ENCODE measurements at regions not wholly inside any gene's neighbourhood (a gene's known extent, or its start where the extent isn't known, plus 50 kb on each side); places are given as distances from the start of the nearest gene placed in this dataset.

DNA sequence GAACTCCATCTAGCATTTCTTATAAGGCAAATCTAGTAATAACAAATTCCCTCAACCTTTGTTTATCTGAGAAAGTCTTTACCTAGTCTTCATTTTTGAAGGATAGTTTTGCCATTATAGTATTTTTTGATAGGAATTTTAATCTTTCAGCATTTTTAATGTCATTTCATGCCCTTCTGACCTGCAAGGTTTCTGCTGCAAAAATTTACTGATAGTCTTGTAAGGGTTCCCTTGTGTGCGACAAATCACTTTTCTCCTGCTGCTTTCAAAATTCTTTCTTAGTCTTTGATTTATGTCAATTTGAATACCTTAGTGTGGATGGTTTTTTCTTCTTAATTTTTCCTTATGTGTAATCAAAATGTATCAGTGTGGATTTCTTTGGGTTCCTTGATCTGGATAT lies 297.5 kb upstream of the FAM78B start:
- peaks cover 10% of the 10 kb centered on the region; the same call in 1 of the 2 replicates for H3K9me3 ChIP-seq (ENCODE audit: control insufficient read depth, insufficient read depth, low read depth, low read length)
- no peaks in the 10 kb centered on the region for H3K4me1 ChIP-seq (ENCODE audit: control insufficient read depth, insufficient read depth, low read length)
- no peak overlapping the region for H3K27ac ChIP-seq (ENCODE audit: low read depth, low read length)
- H3K27me3 ChIP-seq (ENCODE audit: control insufficient read depth, insufficient read depth, low read length): no peaks in the 10 kb centered on the region
- no peak overlapping the region for H3K9ac ChIP-seq (ENCODE audit: low read length)
- no peaks in the 10 kb centered on the region for H3K36me3 ChIP-seq (ENCODE audit: control insufficient read depth, insufficient read depth, low read length)
- no peak overlapping the region for H3K4me3 ChIP-seq (ENCODE audit: low read depth, low read length)

DNA sequence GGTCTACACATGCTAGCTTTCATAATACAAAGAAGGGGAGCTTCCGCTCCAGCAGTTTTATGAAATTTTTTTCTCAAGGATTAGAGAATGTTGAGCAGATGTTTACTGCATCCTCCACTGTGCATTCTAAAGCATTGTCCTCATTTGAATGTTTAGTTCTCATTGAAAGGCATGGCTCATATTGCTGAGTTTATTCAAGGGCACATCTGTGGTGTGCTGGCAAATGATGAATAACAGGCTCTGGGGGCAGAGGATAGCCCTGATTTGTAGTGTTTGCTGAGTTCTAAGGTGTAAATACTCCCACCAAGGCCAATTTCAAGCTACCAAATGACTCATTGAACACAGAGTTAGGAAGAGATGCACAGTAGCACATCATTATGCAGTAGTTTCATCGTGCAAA lies 303.2 kb upstream of the FAM78B start:
- Histone ChIP-seq H3K9ac (ENCODE audit: low read length) (no peak overlapping the region), H3K27me3 (ENCODE audit: control insufficient read depth, insufficient read depth, low read length) (no peaks in the 10 kb centered on the region), H3K36me3 (ENCODE audit: control insufficient read depth, insufficient read depth, low read length) (no peaks in the 10 kb centered on the region), H3K4me3 (ENCODE audit: low read depth, low read length) (no peak overlapping the region), H3K4me1 (ENCODE audit: control insufficient read depth, insufficient read depth, low read length) (no peaks in the 10 kb centered on the region), H3K27ac (ENCODE audit: low read depth, low read length) (no peak overlapping the region), H3K9me3 (ENCODE audit: control insufficient read depth, insufficient read depth, low read depth, low read length) (peaks cover 6% of the 10 kb centered on the region; the same call in 1 of the 2 replicates)

DNA sequence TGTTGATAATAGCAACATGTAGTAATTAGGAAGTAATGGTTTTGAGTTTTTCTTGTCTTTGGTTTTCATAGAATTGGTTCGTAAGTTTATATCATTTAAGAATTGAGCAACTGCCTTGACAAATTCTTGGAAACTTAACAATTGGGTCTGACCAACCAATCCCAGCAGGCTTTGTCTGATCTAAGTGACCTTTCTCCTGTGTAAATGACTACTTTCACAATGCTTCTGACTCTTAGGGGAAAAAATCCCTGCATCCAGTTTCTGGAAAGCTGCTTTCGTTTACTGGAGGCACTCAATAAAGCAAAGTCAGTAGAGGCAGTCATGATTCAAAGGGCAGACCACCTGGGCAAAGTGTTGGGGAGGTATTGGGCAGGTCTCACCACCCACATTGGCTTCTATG lies 303.6 kb upstream of the FAM78B start:
- no peaks in the 10 kb centered on the region for H3K27me3 ChIP-seq (ENCODE audit: control insufficient read depth, insufficient read depth, low read length)
- H3K4me1 ChIP-seq (ENCODE audit: control insufficient read depth, insufficient read depth, low read length): no peaks in the 10 kb centered on the region
- H3K36me3 ChIP-seq (ENCODE audit: control insufficient read depth, insufficient read depth, low read length): no peaks in the 10 kb centered on the region
- no peak overlapping the region for H3K4me3 ChIP-seq (ENCODE audit: low read depth, low read length)
- H3K9ac ChIP-seq (ENCODE audit: low read length): no peak overlapping the region
- H3K9me3 ChIP-seq (ENCODE audit: control insufficient read depth, insufficient read depth, low read depth, low read length): peaks cover 3% of the 10 kb centered on the region; the same call in 1 of the 2 replicates
- H3K27ac ChIP-seq (ENCODE audit: low read depth, low read length): no peak overlapping the region

GRCh38 chr1:166471359-166471758 lies 304.6 kb upstream of the FAM78B start:
- Histone ChIP-seq H3K9me3 (ENCODE audit: control insufficient read depth, insufficient read depth, low read depth, low read length) (no peaks in the 10 kb centered on the region), H3K4me1 (ENCODE audit: control insufficient read depth, insufficient read depth, low read length) (no peaks in the 10 kb centered on the region), H3K9ac (ENCODE audit: low read length) (no peak overlapping the region), H3K27me3 (ENCODE audit: control insufficient read depth, insufficient read depth, low read length) (no peaks in the 10 kb centered on the region), H3K4me3 (ENCODE audit: low read depth, low read length) (no peak overlapping the region), H3K36me3 (ENCODE audit: control insufficient read depth, insufficient read depth, low read length) (no peaks in the 10 kb centered on the region), H3K27ac (ENCODE audit: low read depth, low read length) (no peak overlapping the region)

GRCh38 chr1:166479052-166479631 lies 312.3 kb upstream of the FAM78B start:
- Histone ChIP-seq H3K9ac (ENCODE audit: low read length) (no peak overlapping the region), H3K9me3 (ENCODE audit: control insufficient read depth, insufficient read depth, low read depth, low read length) (no peaks in the 10 kb centered on the region), H3K27ac (ENCODE audit: low read depth, low read length) (no peak overlapping the region), H3K4me3 (ENCODE audit: low read depth, low read length) (no peak overlapping the region), H3K27me3 (ENCODE audit: control insufficient read depth, insufficient read depth, low read length) (no peaks in the 10 kb centered on the region), H3K36me3 (ENCODE audit: control insufficient read depth, insufficient read depth, low read length) (no peaks in the 10 kb centered on the region), H3K4me1 (ENCODE audit: control insufficient read depth, insufficient read depth, low read length) (no peaks in the 10 kb centered on the region)

- Histone ChIP-seq H3K4me3 (ENCODE audit: low read depth, low read length) (no peak overlapping the region), H3K27me3 (ENCODE audit: control insufficient read depth, insufficient read depth, low read length) (no peaks in the 10 kb centered on the region), H3K27ac (ENCODE audit: low read depth, low read length) (no peak overlapping the region), H3K4me1 (ENCODE audit: control insufficient read depth, insufficient read depth, low read length) (no peaks in the 10 kb centered on the region), H3K9me3 (ENCODE audit: control insufficient read depth, insufficient read depth, low read depth, low read length) (no peaks in the 10 kb centered on the region), H3K36me3 (ENCODE audit: control insufficient read depth, insufficient read depth, low read length) (no peaks in the 10 kb centered on the region), H3K9ac (ENCODE audit: low read length) (no peak overlapping the region)
Measured at GRCh38 chr1:166484471-166484870, 317.7 kb upstream of the FAM78B start.

GRCh38 chr1:166484871-166485270 lies 318.1 kb upstream of the FAM78B start:
- Histone ChIP-seq H3K4me1 (ENCODE audit: control insufficient read depth, insufficient read depth, low read length) (no peaks in the 10 kb centered on the region), H3K9me3 (ENCODE audit: control insufficient read depth, insufficient read depth, low read depth, low read length) (no peaks in the 10 kb centered on the region), H3K9ac (ENCODE audit: low read length) (no peak overlapping the region), H3K27ac (ENCODE audit: low read depth, low read length) (no peak overlapping the region), H3K27me3 (ENCODE audit: control insufficient read depth, insufficient read depth, low read length) (no peaks in the 10 kb centered on the region), H3K36me3 (ENCODE audit: control insufficient read depth, insufficient read depth, low read length) (no peaks in the 10 kb centered on the region), H3K4me3 (ENCODE audit: low read depth, low read length) (no peak overlapping the region)

- H3K36me3 ChIP-seq (ENCODE audit: control insufficient read depth, insufficient read depth, low read length): no peaks in the 10 kb centered on the region
- H3K9ac ChIP-seq (ENCODE audit: low read length): no peak overlapping the region
- H3K27ac ChIP-seq (ENCODE audit: low read depth, low read length): no peak overlapping the region
- H3K4me1 ChIP-seq (ENCODE audit: control insufficient read depth, insufficient read depth, low read length): no peaks in the 10 kb centered on the region
- H3K9me3 ChIP-seq (ENCODE audit: control insufficient read depth, insufficient read depth, low read depth, low read length): no peaks in the 10 kb centered on the region
- H3K4me3 ChIP-seq (ENCODE audit: low read depth, low read length): no peak overlapping the region
- no peaks in the 10 kb centered on the region for H3K27me3 ChIP-seq (ENCODE audit: control insufficient read depth, insufficient read depth, low read length)
Measured at GRCh38 chr1:166485620-166486019, 318.8 kb upstream of the FAM78B start.

GRCh38 chr1:166488327-166488726 lies 321.5 kb upstream of the FAM78B start:
- H3K4me3 ChIP-seq (ENCODE audit: low read depth, low read length): no peak overlapping the region
- no peaks in the 10 kb centered on the region for H3K36me3 ChIP-seq (ENCODE audit: control insufficient read depth, insufficient read depth, low read length)
- H3K9ac ChIP-seq (ENCODE audit: low read length): no peak overlapping the region
- no peak overlapping the region for H3K27ac ChIP-seq (ENCODE audit: low read depth, low read length)
- no peaks in the 10 kb centered on the region for H3K27me3 ChIP-seq (ENCODE audit: control insufficient read depth, insufficient read depth, low read length)
- H3K9me3 ChIP-seq (ENCODE audit: control insufficient read depth, insufficient read depth, low read depth, low read length): 0 out of 2 replicates have a peak, but pooled peaks cover 3% of the 10 kb centered on the region
- H3K4me1 ChIP-seq (ENCODE audit: control insufficient read depth, insufficient read depth, low read length): no peaks in the 10 kb centered on the region

- no peaks in the 10 kb centered on the region for H3K27me3 ChIP-seq (ENCODE audit: control insufficient read depth, insufficient read depth, low read length)
- H3K27ac ChIP-seq (ENCODE audit: low read depth, low read length): no peak overlapping the region
- no peaks in the 10 kb centered on the region for H3K36me3 ChIP-seq (ENCODE audit: control insufficient read depth, insufficient read depth, low read length)
- 0 out of 2 replicates have a peak, but pooled peaks cover 3% of the 10 kb centered on the region for H3K9me3 ChIP-seq (ENCODE audit: control insufficient read depth, insufficient read depth, low read depth, low read length)
- H3K9ac ChIP-seq (ENCODE audit: low read length): no peak overlapping the region
- H3K4me3 ChIP-seq (ENCODE audit: low read depth, low read length): no peak overlapping the region
- no peaks in the 10 kb centered on the region for H3K4me1 ChIP-seq (ENCODE audit: control insufficient read depth, insufficient read depth, low read length)
Measured at GRCh38 chr1:166489356-166489669, 322.5 kb upstream of the FAM78B start.

DNA sequence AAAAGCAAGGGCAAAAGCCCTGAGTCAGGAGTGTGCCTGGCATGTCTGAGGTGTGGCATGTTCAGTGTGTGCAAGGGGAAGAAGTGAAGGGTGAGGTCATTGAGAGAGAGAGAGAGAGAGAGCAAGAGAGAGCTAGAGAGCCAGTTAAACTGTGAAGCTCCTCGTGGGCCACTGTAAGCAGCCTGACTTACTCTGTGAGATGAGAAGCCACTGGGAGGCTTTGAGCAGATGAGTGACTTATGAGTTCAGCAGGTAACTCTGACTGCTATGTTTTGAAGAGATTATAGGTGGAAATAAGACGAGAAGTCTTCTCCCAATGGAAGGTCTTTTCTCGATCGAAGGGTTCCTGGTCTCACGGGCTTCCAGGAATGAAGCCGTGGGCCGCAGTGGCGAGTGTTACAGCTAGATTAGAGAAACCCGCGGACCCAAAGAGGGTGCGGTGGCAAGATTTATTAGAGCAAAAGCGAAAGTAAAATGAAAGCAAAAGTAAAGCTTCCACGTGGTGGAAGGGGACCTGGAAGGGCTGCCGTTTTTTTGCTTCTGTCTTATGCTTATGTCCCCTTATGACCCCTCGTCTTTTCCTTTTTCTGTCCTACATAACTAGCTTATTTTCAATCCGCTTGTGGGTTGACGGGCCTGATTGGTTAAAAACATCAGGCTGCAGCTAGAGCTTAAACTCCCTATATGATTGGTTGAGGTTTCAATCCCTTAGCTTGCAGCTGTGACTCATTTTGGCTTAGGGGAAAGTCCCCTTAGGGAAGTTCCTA lies 323.1 kb upstream of the FAM78B start:
- Histone ChIP-seq H3K9me3 (ENCODE audit: control insufficient read depth, insufficient read depth, low read depth, low read length) (0 out of 2 replicates have a peak, but pooled peaks cover 3% of the 10 kb centered on the region), H3K9ac (ENCODE audit: low read length) (no peak overlapping the region), H3K36me3 (ENCODE audit: control insufficient read depth, insufficient read depth, low read length) (no peaks in the 10 kb centered on the region), H3K27ac (ENCODE audit: low read depth, low read length) (no peak overlapping the region), H3K4me3 (ENCODE audit: low read depth, low read length) (no peak overlapping the region), H3K4me1 (ENCODE audit: control insufficient read depth, insufficient read depth, low read length) (no peaks in the 10 kb centered on the region), H3K27me3 (ENCODE audit: control insufficient read depth, insufficient read depth, low read length) (no peaks in the 10 kb centered on the region)

Measured in HUES6 (cell line).